SK-N-SH treated with all-trans-retinoic acid at 6 μM for 48 hours (cell line): ENCODE measurements at regions not wholly inside any gene's neighbourhood (a gene's known extent, or its start where the extent isn't known, plus 50 kb on each side); places are given as distances from the start of the nearest gene placed in this dataset.

ENCODE experiments used
- ARNTL ChIP-seq: fragments of 450-650 bp; formaldehyde crosslinking; IDR thresholded peaks from 2 replicates; pipeline ENCODE4 v1.5.0; 2020; ENCODE audit warnings: low read depth, mild to moderate bottlenecking, moderate library complexity, borderline replicate concordance
- BACH2 ChIP-seq: fragments of 250-450 bp; sonication (Bioruptor Pico); IDR thresholded peaks from 2 replicates; pipeline ENCODE4 v1.9.0; 2021; ENCODE audit warnings: mild to moderate bottlenecking, borderline replicate concordance
- ESRRG ChIP-seq: fragments of 250-450 bp; sonication (Bioruptor Pico); IDR thresholded peaks from 2 replicates; pipeline ENCODE4 v1.6.1; 2021; ENCODE audit warnings: mild to moderate bottlenecking
- GLIS3 ChIP-seq: fragments of 250-450 bp; sonication (Bioruptor Pico); IDR thresholded peaks from 2 replicates; pipeline ENCODE4 v1.5.0; 2020; ENCODE audit warnings: mild to moderate bottlenecking, moderate library complexity
- PPARA ChIP-seq: fragments of 250-450 bp; sonication (Bioruptor Pico); IDR thresholded peaks from 2 replicates; pipeline ENCODE4 v1.5.0; 2020; ENCODE audit warnings: mild to moderate bottlenecking, borderline replicate concordance
- RARB ChIP-seq: fragments of 250-450 bp; sonication (Bioruptor Pico); IDR thresholded peaks from 2 replicates; pipeline ENCODE4 v1.8.0; 2021; ENCODE audit warnings: mild to moderate bottlenecking, moderate library complexity
- SNAI2 ChIP-seq: fragments of 250-450 bp; sonication (Bioruptor Pico); IDR thresholded peaks from 2 replicates; pipeline ENCODE4 v1.5.0; 2020; ENCODE audit warnings: mild to moderate bottlenecking, moderate library complexity
- TCF4 ChIP-seq: fragments of 250-450 bp; sonication (Bioruptor Pico); IDR thresholded peaks from 2 replicates; pipeline ENCODE4 v1.8.0; 2021; ENCODE audit warnings: mild to moderate bottlenecking, moderate library complexity, borderline replicate concordance
- ZFP30 ChIP-seq: fragments of 450-650 bp; formaldehyde crosslinking; IDR thresholded peaks from 2 replicates; pipeline ENCODE4 v1.5.0; 2022; ENCODE audit warnings: mild to moderate bottlenecking, moderate library complexity
- ZNF8 ChIP-seq: fragments of 450-650 bp; formaldehyde crosslinking; IDR thresholded peaks from 2 replicates; pipeline ENCODE4 v1.5.0; 2020; ENCODE audit warnings: mild to moderate bottlenecking, moderate library complexity
- TF ChIP-seq, protein P1 (sequence below): fragments of 250-450 bp; sonication (Bioruptor Pico); IDR thresholded peaks from 2 replicates; pipeline ENCODE4 v1.8.0; 2021; ENCODE audit warnings: low read depth, mild to moderate bottlenecking, moderate library complexity, borderline replicate concordance
- TF ChIP-seq, protein P2 (sequence below): fragments of 250-450 bp; sonication (Bioruptor Pico); IDR thresholded peaks from 2 replicates; pipeline ENCODE4 v1.8.0; 2020; ENCODE audit warnings: mild to moderate bottlenecking, moderate library complexity, borderline replicate concordance
- TF ChIP-seq, protein P3 (sequence below): fragments of 250-450 bp; sonication (Bioruptor Pico); IDR thresholded peaks from 2 replicates; pipeline ENCODE4 v1.5.1; 2020; ENCODE audit warnings: low read depth, mild to moderate bottlenecking, moderate library complexity

DNA sequence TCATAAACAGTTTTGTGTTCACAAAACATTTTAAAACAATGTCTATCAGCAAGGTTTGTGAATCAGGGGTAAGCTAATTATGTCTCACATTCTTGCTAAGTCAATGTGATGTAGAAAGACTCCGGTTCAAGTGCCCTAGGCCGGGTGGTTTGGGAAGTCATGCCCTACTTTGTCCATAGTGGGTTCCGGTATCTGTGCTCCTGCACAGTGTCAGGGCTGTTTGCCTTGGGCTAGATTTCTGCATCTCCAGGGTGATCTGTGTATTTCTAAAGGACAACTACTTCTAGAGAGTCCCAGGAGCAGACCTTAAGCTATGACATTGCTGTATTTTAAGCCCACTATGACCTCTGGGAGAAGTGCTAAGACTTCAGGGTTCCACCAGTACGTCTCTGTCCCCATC lies 504.1 kb downstream of the PLXNA4 start:
- TF ChIP-seq SNAI2, result no peak
- no peak for TF ChIP-seq ARNTL (CRISPR knock-in tag)
- TF ChIP-seq, protein P1, sequence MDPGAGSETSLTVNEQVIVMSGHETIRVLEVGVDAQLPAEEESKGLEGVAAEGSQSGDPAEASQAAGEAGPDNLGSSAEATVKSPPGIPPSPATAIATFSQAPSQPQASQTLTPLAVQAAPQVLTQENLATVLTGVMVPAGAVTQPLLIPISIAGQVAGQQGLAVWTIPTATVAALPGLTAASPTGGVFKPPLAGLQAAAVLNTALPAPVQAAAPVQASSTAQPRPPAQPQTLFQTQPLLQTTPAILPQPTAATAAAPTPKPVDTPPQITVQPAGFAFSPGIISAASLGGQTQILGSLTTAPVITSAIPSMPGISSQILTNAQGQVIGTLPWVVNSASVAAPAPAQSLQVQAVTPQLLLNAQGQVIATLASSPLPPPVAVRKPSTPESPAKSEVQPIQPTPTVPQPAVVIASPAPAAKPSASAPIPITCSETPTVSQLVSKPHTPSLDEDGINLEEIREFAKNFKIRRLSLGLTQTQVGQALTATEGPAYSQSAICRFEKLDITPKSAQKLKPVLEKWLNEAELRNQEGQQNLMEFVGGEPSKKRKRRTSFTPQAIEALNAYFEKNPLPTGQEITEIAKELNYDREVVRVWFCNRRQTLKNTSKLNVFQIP (CRISPR knock-in tag), result no peak
- TF ChIP-seq TCF4, result no peak
- TF ChIP-seq PPARA (CRISPR knock-in tag), result no peak
- TF ChIP-seq ESRRG (CRISPR knock-in tag), result no peak
- no peak for TF ChIP-seq GLIS3
- TF ChIP-seq, protein P2, sequence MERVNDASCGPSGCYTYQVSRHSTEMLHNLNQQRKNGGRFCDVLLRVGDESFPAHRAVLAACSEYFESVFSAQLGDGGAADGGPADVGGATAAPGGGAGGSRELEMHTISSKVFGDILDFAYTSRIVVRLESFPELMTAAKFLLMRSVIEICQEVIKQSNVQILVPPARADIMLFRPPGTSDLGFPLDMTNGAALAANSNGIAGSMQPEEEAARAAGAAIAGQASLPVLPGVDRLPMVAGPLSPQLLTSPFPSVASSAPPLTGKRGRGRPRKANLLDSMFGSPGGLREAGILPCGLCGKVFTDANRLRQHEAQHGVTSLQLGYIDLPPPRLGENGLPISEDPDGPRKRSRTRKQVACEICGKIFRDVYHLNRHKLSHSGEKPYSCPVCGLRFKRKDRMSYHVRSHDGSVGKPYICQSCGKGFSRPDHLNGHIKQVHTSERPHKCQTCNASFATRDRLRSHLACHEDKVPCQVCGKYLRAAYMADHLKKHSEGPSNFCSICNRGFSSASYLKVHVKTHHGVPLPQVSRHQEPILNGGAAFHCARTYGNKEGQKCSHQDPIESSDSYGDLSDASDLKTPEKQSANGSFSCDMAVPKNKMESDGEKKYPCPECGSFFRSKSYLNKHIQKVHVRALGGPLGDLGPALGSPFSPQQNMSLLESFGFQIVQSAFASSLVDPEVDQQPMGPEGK (CRISPR knock-in tag), result no peak
- TF ChIP-seq ZFP30, result no peak
- no peak for TF ChIP-seq BACH2
- no peak for TF ChIP-seq ZNF8 (CRISPR knock-in tag)
- TF ChIP-seq RARB, result no peak
- TF ChIP-seq, protein P3, sequence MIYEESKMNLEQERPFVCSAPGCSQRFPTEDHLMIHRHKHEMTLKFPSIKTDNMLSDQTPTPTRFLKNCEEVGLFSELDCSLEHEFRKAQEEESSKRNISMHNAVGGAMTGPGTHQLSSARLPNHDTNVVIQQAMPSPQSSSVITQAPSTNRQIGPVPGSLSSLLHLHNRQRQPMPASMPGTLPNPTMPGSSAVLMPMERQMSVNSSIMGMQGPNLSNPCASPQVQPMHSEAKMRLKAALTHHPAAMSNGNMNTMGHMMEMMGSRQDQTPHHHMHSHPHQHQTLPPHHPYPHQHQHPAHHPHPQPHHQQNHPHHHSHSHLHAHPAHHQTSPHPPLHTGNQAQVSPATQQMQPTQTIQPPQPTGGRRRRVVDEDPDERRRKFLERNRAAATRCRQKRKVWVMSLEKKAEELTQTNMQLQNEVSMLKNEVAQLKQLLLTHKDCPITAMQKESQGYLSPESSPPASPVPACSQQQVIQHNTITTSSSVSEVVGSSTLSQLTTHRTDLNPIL (CRISPR knock-in tag), result no peak
